ENCODE measurements at regions not wholly inside any gene's neighbourhood (a gene's known extent, or its start where the extent isn't known, plus 50 kb on each side); places are given as distances from the start of the nearest gene placed in this dataset.
"Not testable (repeated sequence)": the region's sequence is repeated elsewhere in the genome, so short reads cannot be mapped to it uniquely, and the experiment has no call there.

- DNase-seq (ENCODE audit: low read depth in 3 of 3): no peak
Observed at GRCh38 chr4:72770708-72771107, 201.7 kb upstream of the ADAMTS3 start.

GRCh38 chr4:72768364-72768763 lies 199.3 kb upstream of the ADAMTS3 start:
- DNase-seq (ENCODE audit: low read depth in 3 of 3): no peak

DNA sequence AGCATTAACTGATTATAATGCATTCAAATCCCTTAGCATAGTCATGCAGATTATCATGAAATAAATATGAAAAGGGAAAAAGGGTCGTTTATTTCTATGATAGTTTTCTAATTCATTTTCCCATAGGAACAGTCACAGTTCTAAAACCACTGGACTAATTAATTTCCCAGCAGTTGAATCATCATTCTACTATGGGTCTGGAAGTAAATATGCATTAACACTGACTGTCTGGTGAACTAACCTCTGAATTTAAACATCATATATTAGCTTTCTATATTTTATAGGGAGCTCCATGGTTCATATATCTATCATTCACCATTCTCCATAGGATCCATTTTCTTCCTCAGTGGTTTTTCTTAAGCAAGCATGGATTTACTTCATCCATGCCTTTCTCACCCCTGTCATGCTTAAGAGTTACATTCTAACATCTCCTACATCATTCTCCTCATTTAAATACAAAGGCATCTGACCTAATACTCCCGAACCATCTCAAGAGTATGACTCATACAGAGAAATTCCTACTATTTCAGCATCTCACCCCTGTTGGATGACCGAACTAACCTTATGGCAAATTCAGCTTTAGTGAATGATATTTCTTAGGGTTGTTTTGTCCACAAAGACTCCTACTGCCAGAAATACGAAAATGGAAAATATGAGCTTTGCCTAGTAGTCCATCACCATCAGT lies 198.7 kb upstream of the ADAMTS3 start:
- no peak for DNase-seq (ENCODE audit: low read depth in 3 of 3)

DNA sequence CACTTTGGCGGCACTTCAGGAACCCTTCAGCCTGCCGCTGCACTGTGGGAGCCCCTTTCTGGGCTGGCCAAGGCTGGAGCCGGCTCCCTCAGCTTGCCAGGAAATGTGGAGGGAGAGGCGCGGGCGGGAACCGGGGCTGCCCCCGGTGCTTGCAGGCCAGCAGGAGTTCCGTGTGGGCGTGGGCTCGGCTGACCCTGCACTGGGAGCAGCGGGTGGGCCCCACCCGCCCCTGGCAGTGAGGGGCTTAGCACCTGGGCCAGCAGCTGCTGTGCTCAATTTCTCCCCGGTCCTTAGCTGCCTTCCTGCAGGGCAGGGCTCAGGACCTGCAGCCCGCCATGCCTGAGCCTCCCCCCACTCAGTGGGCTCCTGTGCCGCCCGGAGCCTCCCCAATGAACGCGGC lies 196.8 kb upstream of the ADAMTS3 start:
- DNase-seq (ENCODE audit: low read depth in 3 of 3): not testable (repeated sequence)

DNA sequence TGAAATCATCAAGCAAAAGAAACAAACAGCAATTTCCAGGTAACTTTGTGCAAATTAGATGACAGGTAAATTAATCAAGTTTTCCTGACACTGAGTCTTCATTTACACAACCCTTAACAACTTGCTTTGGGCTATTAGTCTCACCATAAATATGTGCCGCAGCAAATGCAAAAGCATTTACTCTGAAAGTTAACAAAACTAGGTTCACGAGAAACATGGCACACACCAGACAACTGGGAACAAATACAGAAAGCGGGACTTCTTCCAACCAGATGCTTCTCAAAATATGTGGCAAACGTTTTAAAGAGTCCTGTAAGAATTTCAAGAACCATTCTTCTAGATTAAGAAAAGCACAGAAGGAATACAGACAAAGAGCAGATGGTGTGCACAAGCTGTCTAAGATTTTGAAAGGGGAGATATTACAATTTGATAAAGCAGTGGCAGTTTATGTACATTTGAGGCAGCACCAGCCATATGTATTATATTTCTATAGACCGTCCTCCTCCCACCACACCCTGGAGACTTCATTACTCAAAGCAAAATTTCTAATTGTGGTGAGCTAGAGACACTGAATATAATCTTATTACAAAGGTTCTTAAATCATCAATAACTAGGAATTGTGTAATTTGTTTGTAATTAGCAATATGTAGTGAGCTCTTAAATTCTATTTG lies 192.5 kb upstream of the ADAMTS3 start:
- DNase-seq (ENCODE audit: low read depth in 3 of 3): no peak

DNA sequence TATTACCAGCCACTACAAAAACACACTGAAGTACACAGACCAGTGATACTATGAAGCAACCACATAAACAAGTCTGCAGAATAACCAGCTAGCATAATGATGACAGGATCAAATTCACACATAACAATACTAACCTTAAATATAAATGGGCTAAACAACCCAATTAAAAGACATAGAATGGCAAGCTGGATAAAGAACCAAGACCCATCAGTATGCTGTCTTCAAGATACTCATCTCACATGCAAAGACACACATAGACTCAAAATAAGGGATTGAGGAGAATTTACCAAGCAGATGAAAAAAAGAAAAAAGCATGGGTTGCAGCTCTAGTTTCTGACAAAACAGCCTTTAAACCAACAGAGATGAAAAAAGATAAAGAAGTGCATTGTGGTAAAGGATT lies 184.4 kb upstream of the ADAMTS3 start:
- not testable (repeated sequence) for DNase-seq (ENCODE audit: low read depth in 3 of 3)

DNA sequence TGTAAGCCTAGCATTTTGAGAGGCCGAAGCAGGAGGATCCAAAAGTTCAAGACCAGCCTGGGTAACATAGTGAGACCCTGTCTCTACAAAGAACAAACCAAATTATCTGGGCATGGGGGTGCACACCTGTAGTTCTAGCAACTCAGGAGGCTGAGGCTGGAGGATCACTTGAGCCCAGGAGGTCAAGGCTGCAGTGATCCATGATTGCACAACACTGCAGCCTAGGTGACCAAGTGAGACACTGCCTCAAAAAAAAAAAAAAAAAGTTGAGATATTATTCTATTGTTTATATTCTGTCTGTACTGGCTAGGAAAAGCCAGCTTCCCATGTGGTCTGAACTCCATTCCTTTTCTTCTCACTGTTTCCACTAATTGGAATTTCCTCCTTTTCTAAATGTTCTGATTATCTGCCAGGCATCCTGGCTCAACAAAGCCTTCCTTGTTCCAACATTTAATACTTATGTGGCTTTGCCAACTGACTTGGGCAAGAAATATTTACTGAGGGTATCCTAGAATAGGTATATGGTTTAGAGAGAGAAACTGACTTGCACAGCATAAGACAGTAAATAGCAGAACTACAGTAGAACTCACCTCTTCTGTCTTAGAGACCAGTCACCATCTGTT lies 175.2 kb upstream of the ADAMTS3 start:
- DNase-seq (ENCODE audit: low read depth in 3 of 3): no peak

- DNase-seq (ENCODE audit: low read depth in 3 of 3): no peak
Observed at GRCh38 chr4:72743078-72743477, 174.1 kb upstream of the ADAMTS3 start.

GRCh38 chr4:72715299-72715698 lies 146.3 kb upstream of the ADAMTS3 start:
- no peak for DNase-seq (ENCODE audit: low read depth in 3 of 3)

DNA sequence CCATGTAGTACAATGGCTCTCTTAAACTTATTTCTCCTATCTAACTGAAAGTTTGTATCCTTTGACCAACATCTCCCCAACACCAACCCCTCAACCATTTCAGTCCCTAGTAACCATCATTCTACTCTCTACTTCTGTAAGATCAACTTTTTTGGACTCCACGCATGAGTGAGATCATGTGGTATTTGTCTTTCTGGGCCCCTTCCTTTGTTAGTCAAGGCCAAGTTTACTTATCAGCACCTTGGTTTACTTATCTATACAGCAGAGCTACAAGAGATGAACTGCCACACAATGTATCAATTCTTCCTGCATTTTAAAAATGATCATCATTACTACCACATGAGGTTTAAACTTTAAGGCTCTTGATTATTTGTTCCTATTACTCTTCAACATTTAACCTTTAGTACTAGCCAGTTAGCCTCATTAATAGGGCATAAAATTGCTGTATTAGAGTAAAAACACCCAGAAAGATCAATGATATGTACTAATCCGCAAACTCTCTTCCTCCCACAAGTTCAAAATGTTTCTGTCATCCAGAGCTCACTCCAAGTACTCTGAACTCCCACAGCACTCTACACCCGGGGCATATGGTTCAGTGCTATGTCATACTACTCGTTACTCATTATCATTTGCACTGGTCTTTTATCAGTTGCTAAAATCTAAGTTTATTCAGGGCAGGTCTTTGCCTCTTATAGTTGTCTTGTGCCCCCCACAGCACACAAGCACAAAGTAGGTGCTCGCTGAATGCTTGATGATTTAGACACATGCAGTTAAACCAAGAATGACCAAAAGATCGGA lies 145.7 kb upstream of the ADAMTS3 start:
- DNase-seq (ENCODE audit: low read depth in 3 of 3): no peak

- no peak for DNase-seq (ENCODE audit: low read depth in 3 of 3)
Observed at GRCh38 chr4:72712997-72713396, 144.0 kb upstream of the ADAMTS3 start.

DNA sequence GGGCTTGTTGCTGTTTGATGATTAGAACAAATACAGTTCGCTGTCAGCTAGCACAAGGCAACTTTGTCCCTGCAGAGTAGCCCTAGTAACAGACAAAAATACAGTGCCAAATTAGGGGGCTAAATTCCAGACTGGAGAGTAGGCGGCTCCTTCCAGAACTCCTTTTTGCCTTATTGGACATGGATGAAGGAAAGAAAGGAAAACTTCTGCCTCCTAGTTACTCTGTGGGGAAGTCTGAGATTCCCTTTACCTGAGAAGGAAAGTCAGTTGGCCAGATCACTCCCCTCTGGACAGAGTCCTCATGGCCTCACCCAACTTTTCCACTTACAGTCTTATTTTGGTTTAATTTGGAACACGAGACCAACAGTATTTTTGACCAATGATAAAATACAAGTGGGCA lies 140.5 kb upstream of the ADAMTS3 start:
- no peak for DNase-seq (ENCODE audit: low read depth in 3 of 3)

DNA sequence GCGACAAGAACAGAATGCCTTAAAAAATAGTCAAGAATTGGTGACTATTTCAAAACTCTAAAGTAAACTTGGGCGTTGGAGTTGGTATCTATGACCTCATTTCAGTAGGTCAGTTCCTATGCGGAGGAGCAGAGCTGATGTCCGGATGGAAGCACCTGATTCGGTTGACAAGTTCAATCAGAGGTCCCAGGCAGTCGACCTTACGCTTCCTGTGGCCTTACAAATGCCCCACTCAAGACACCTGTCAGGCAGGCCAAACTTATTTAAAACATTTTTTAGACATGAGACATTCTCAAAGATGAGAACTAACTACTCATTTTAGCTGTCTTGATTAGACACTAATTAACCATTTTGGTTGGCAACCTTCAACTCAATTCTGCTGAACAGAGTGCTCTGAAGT lies 137.7 kb upstream of the ADAMTS3 start:
- no peak for DNase-seq (ENCODE audit: low read depth in 3 of 3)

DNA sequence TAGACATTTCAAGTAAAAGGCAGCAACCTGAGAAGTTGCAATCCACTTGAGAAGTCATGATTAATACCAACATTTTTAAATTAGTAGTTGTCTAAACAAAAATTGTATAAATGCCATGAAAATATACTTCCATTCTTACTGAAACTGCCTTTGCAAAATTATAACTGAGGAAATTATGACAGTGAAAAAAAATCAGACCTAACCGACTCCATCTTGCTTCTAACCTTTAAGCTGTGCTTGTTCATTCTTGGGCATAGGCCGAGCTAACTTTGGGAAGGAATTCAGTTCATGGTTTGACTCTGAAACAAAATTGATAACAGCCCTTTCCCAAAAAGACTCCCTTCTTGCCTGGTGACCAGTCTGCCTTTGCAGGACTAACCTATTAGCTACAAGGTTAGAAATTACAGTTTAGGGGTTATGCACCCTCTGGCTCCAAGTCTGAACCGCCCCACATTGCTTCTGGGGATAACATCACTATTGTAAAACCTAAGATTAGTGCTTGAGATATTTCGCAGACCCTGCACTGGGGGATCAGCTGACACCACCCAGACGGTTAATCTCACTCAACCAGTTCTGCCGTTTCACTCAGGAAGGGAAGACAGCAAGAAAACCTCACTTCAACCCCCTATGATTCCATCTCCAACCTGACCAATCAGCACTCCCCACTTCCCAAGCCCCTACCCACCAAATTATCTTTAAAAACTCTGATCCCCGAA lies 136.1 kb upstream of the ADAMTS3 start:
- not testable (repeated sequence) for DNase-seq (ENCODE audit: low read depth in 3 of 3)

GRCh38 chr4:72702948-72703347 lies 133.9 kb upstream of the ADAMTS3 start:
- no peak for DNase-seq (ENCODE audit: low read depth in 3 of 3)

GRCh38 chr4:72701987-72702819 lies 133.2 kb upstream of the ADAMTS3 start:
- peak in 2 of 3 donors; percentile 4 to 36 for DNase-seq (ENCODE audit: low read depth in 3 of 3)

GRCh38 chr4:72690771-72691170 lies 121.8 kb upstream of the ADAMTS3 start:
- no peak for DNase-seq (ENCODE audit: low read depth in 3 of 3)

DNA sequence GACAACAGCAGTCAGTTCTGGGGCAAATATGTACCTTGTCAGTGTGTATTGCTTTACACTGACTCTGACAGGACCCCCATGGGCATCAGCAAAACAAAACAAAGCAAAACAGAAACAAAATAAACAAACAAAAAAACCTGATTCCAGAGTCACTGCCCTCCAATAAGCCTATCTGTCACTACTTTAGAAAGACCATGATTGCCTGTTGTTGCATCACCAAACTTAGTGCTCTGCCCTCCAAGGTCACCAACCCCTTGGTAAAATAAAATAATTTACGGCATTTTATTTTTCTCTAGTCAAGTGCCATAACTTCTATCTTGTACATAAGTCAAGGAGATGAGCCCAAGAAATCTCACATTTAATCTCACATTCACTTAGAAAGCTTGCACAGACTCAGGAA lies 120.9 kb upstream of the ADAMTS3 start:
- DNase-seq (ENCODE audit: low read depth in 3 of 3): no peak

GRCh38 chr4:72686390-72686789 lies 117.4 kb upstream of the ADAMTS3 start:
- not testable (repeated sequence) for DNase-seq (ENCODE audit: low read depth in 3 of 3)

GRCh38 chr4:72679666-72680065 lies 110.6 kb upstream of the ADAMTS3 start:
- DNase-seq (ENCODE audit: low read depth in 3 of 3): no peak

DNA sequence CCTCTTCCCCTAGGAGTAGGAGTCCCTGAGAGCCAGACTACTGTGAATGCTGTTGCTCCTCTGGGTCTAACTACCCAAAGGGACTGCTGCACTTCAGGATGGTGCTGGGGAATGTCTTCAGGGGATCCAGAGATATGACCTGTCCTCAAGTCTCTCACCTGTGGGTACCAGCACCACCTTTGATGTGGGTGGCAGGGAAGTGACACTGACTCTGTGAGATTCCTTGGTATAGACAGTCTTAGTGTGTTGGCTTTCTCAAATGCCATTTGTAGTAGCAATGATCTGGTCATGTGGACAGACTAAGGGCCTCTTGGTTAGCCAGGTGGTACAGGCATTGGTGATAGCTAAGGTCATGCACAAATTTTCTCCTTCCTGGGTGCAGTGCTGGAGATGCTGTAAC lies 108.9 kb upstream of the ADAMTS3 start:
- DNase-seq (ENCODE audit: low read depth in 3 of 3): no peak
